HG03432 (cell line): ENCODE measurements at regions not wholly inside any gene's neighbourhood (a gene's known extent, or its start where the extent isn't known, plus 50 kb on each side); places are given as distances from the start of the nearest gene placed in this dataset.

Experiments used
- ATAC-seq: cut with Tn5 transposase; IDR thresholded peaks from one replicate; pipeline ENCODE4 v1.9.1; 2021; ENCODE audit warnings: mild to moderate bottlenecking, moderate library complexity; ENCODE audit not compliant: unreplicated experiment

- no peak for ATAC-seq
These were observed 51.4 kb upstream of the MSX1 start for GRCh38 chr4:4808086-4808485.

GRCh38 chr4:4805887-4806286, 53.6 kb upstream of the MSX1 start:
- no peak for ATAC-seq

GRCh38 chr4:4803912-4804296, 55.6 kb upstream of the MSX1 start:
- no peak for ATAC-seq

- no peak for ATAC-seq
These were observed 56.1 kb upstream of the MSX1 start for GRCh38 chr4:4803216-4803911.

- no peak for ATAC-seq
These were observed 58.6 kb upstream of the MSX1 start for GRCh38 chr4:4800646-4801408.

- ATAC-seq, result no peak
These were observed 65.0 kb upstream of the MSX1 start for GRCh38 chr4:4794421-4794820.

GRCh38 chr4:4792466-4792865, 67.0 kb upstream of the MSX1 start:
- ATAC-seq, result no peak

GRCh38 chr4:4791299-4792111, 68.0 kb upstream of the MSX1 start:
- no peak for ATAC-seq

GRCh38 chr4:4789462-4789861, 70.0 kb upstream of the MSX1 start:
- no peak for ATAC-seq

- ATAC-seq, result no peak
These were observed 70.9 kb upstream of the MSX1 start for GRCh38 chr4:4788573-4788972.

GRCh38 chr4:4787421-4787820, 72.0 kb upstream of the MSX1 start:
- ATAC-seq, result no peak

- ATAC-seq, result no peak
These were observed 75.1 kb upstream of the MSX1 start for GRCh38 chr4:4784379-4784778.

GRCh38 chr4:4783847-4784246, 75.6 kb upstream of the MSX1 start:
- no peak for ATAC-seq

GRCh38 chr4:4782969-4783368, 76.5 kb upstream of the MSX1 start:
- ATAC-seq, result no peak

- ATAC-seq, result no peak
These were observed 77.3 kb upstream of the MSX1 start for GRCh38 chr4:4781936-4782707.

GRCh38 chr4:4780729-4781244, 78.7 kb upstream of the MSX1 start:
- ATAC-seq, result no peak

- ATAC-seq, result no peak
These were observed 80.0 kb upstream of the MSX1 start for GRCh38 chr4:4779486-4779885.

GRCh38 chr4:4779054-4779453, 80.4 kb upstream of the MSX1 start:
- no peak for ATAC-seq

GRCh38 chr4:4778554-4778953, 80.9 kb upstream of the MSX1 start:
- no peak for ATAC-seq

- ATAC-seq, result no peak
These were observed 82.5 kb upstream of the MSX1 start for GRCh38 chr4:4776934-4777333.

GRCh38 chr4:4776335-4776734, 83.1 kb upstream of the MSX1 start:
- ATAC-seq, result no peak
